Thyroid gland (tissue), 4 donors: ENCODE measurements at regions not wholly inside any gene's neighbourhood (a gene's known extent, or its start where the extent isn't known, plus 50 kb on each side); places are given as distances from the start of the nearest gene placed in this dataset.

Experiments used
- DNase-seq, 2 donors: peaks; one replicate each; pipeline ENCODE4 v3.0.0-alpha.2; 2019
- H3K27ac ChIP-seq, 3 donors: fragments of 200-600 bp; sonication (generic); 1 replicate in 2 of 3; 2 replicates in 1 of 3; pipeline ENCODE4 v1.5.1; 2016 to 2019; ENCODE audit warnings: mild to moderate bottlenecking in 1 of 3, moderate library complexity in 1 of 3
- H3K27me3 ChIP-seq: fragments of 200-600 bp; sonication (generic); one replicate; pipeline ENCODE4 v1.5.1; 2019
- H3K36me3 ChIP-seq, 2 donors: fragments of 200-600 bp; sonication (generic); one replicate each; pipeline ENCODE4 v1.5.1; 2016 to 2019
- H3K4me1 ChIP-seq, 2 donors: fragments of 200-600 bp; sonication (generic); one replicate each; pipeline ENCODE4 v1.5.1; 2017 to 2019
- H3K4me3 ChIP-seq, 3 donors: fragments of 200-600 bp; sonication (generic); replicated peaks in 1 of 3; 1 replicate in 2 of 3; 2 replicates in 1 of 3; pipeline ENCODE4 v1.5.1; 2016; ENCODE audit warnings: mild to moderate bottlenecking in 1 of 3
- H3K9me3 ChIP-seq: fragments of 200-600 bp; sonication (generic); one replicate; pipeline ENCODE4 v1.5.1; 2017
- CTCF ChIP-seq, 6 experiments: fragments of 200-600 bp in 3 of 6; fragments of 450-650 bp in 3 of 6; sonication (generic) in 3 of 6; IDR thresholded peaks; one replicate each; pipeline ENCODE4 v1.5.1; 2016 to 2019; ENCODE audit warnings: antibody characterized with exemption in 6 of 6, mild to moderate bottlenecking in 2 of 6, inconsistent platforms in 1 of 6, moderate library complexity in 1 of 6
- POLR2A ChIP-seq, 2 donors: fragments of 450-650 bp; IDR thresholded peaks; one replicate each; pipeline ENCODE4 v1.6.1; 2017; ENCODE audit warnings: antibody characterized with exemption in 2 of 2, mild to moderate bottlenecking in 2 of 2, moderate library complexity in 1 of 2
- WGBS, 2 donors: methylation state at CpG; one replicate each; pipeline ENCODE4 v1.1.5; 2017; 5-methylcytosine and 5-hydroxymethylcytosine counted together
- intact Hi-C: fragments of 100-400 bp; cut with DNase I; formaldehyde crosslinking; loops from one replicate; pipeline ENCODE4 v1.15.1; 2023

DNA sequence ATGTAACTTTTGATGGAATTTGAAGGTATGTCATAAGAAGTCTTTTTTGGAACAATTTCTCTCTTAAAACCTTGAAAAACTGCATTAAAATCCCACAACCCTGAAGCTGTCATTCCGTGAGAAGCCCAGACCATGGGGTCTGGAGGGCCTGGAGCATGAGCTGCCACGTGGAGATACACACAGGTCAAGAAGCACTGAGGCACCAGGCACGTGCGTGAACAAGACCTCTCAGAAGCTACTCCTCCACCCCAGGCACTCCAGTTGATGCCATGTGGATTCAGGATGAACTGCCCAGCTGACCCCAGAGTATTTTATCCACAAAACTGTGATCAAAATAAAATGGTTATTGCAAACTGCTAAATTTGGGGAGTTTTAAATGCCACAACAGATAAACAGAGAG, 227.5 kb upstream of the BRINP1 start:
- DNase-seq = no peak
- TF ChIP-seq CTCF (IDR thresholded peaks at IDR 0.05) = no peak
- no peak for TF ChIP-seq POLR2A (IDR thresholded peaks at IDR 0.05)
- intact Hi-C loops = no loop called here
- Histone ChIP-seq H3K4me3 (no peak overlapping the region), H3K27me3 (no peaks in the 10 kb centered on the region), H3K36me3 (no peaks in the 10 kb centered on the region), H3K4me1 (no peaks in the 10 kb centered on the region), H3K27ac (no peak overlapping the region), H3K9me3 (no peaks in the 10 kb centered on the region)
- WGBS, 2 donors = 51 to 60% methylated on average over 4 of the region's 4 CpGs

- intact Hi-C loops = no loop called here
- no peak for DNase-seq
- Histone ChIP-seq H3K4me1 (no peaks in the 10 kb centered on the region), H3K36me3 (no peaks in the 10 kb centered on the region), H3K27ac (no peak overlapping the region), H3K27me3 (no peaks in the 10 kb centered on the region), H3K4me3 (no peak overlapping the region), H3K9me3 (no peaks in the 10 kb centered on the region)
- WGBS, 2 donors = 59 to 65% methylated on average over 12 of the region's 12 CpGs
- TF ChIP-seq POLR2A (IDR thresholded peaks at IDR 0.05) (no peak), CTCF (IDR thresholded peaks at IDR 0.05) (no peak)
Observed at GRCh38 chr9:119588874-119589744, 219.9 kb upstream of the BRINP1 start.

DNA sequence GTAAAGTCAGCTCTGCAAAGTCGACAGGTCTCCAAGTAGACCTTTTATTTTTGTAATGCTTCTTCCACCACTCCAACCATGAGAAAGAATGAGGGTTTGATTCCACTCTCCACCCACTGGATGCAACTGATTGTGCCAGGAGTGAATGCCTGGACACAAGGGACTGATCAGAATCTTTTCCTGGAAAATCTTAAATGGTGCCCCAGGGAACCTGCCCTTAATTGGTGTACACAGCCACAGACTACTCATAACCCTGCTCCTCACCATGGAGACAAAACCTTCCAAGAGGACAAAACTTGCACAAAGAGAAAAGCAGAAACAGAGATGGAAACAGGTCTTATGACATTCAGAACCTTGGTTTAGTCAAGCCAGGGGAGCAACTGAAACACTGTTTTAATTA, 208.6 kb upstream of the BRINP1 start:
- H3K36me3 ChIP-seq = no peaks in the 10 kb centered on the region
- no peak overlapping the region for H3K27ac ChIP-seq
- intact Hi-C loops = no loop called here
- 58 to 83% methylated on average over 1 of the region's 1 CpG for WGBS, 2 donors
- H3K27me3 ChIP-seq = no peaks in the 10 kb centered on the region
- H3K4me3 ChIP-seq = no peak overlapping the region
- no peaks in the 10 kb centered on the region for H3K9me3 ChIP-seq
- no peak for TF ChIP-seq POLR2A (IDR thresholded peaks at IDR 0.05)
- no peaks in the 10 kb centered on the region for H3K4me1 ChIP-seq
- DNase-seq = no peak

DNA sequence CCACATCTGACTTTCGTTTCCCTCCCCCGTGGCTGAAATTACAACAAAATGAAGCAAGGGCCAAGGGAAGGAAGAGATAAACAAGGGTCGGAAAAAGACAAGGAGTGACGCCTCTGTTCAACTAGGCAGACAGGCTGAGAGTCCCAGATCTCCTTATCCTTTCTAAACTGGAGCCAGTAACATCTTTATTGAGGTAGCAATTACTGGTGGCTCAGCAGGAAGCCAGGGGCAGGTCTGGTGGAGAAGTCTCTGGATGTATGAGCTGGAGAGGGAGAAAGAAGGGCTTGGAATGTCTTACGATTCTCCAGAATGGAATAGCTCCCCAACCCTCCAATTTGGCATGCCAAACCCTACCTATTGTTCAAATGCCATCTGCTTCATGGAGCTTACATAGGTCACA, 190.8 kb upstream of the BRINP1 start:
- intact Hi-C loops = loop anchor here (5.0 to 10.0 kb wide), 2 partner anchors 407 to 975 kb away; no protein-coding TSS in a partner anchor
- Histone ChIP-seq H3K4me3 (no peak overlapping the region), H3K27me3 (no peaks in the 10 kb centered on the region), H3K36me3 (no peaks in the 10 kb centered on the region), H3K27ac (no peak overlapping the region), H3K4me1 (peaks cover 0 to 11% of the 10 kb centered on the region in 2 donors), H3K9me3 (no peaks in the 10 kb centered on the region)
- WGBS, 2 donors = 28 to 36% methylated on average over 5 of the region's 5 CpGs
- no peak for DNase-seq
- TF ChIP-seq CTCF (IDR thresholded peaks at IDR 0.05) (no peak), POLR2A (IDR thresholded peaks at IDR 0.05) (no peak)

DNA sequence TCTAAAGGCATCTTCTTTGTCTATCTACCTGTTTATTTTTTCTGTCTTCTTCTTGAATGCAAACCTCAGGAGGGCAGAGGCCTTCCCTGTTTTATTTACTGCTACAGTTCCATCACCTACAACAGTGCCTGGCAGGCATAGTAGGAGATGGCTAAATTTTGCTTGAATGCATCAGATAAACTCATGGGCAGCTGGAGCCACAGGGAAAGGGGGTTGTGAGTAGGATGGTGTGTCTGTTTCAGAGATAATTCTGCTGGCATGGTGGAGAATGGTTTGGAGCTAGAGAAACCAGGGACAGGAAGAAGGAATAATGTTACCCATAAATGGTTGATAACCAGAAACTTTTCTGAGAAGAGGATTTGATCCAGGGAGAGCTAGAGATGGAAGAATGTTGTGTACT, 189.8 kb upstream of the BRINP1 start:
- Histone ChIP-seq H3K27ac (no peak overlapping the region), H3K27me3 (no peaks in the 10 kb centered on the region), H3K4me1 (peaks cover 0 to 11% of the 10 kb centered on the region in 2 donors), H3K36me3 (no peaks in the 10 kb centered on the region), H3K9me3 (no peaks in the 10 kb centered on the region), H3K4me3 (no peak overlapping the region)
- no peak for DNase-seq
- no peak for TF ChIP-seq CTCF (IDR thresholded peaks at IDR 0.05)
- TF ChIP-seq POLR2A (IDR thresholded peaks at IDR 0.05) = no peak
- intact Hi-C loops = loop anchor here (5.0 to 10.0 kb wide), 2 partner anchors 408 to 976 kb away; no protein-coding TSS in a partner anchor
